ENCODE measurements at regions not wholly inside any gene's neighbourhood (a gene's known extent, or its start where the extent isn't known, plus 50 kb on each side); places are given as distances from the start of the nearest gene placed in this dataset.
"Not testable (repeated sequence)": the region's sequence is repeated elsewhere in the genome, so short reads cannot be mapped to it uniquely, and the experiment has no call there.

GRCh38 chr5:126677121-126677520 is 76.4 kb downstream of the PHAX start:
- H3K4me2 ChIP-seq, result no peak overlapping the region
- TF ChIP-seq Cebpa-rat (IDR thresholded peaks at IDR 0.05), result no peak

DNA sequence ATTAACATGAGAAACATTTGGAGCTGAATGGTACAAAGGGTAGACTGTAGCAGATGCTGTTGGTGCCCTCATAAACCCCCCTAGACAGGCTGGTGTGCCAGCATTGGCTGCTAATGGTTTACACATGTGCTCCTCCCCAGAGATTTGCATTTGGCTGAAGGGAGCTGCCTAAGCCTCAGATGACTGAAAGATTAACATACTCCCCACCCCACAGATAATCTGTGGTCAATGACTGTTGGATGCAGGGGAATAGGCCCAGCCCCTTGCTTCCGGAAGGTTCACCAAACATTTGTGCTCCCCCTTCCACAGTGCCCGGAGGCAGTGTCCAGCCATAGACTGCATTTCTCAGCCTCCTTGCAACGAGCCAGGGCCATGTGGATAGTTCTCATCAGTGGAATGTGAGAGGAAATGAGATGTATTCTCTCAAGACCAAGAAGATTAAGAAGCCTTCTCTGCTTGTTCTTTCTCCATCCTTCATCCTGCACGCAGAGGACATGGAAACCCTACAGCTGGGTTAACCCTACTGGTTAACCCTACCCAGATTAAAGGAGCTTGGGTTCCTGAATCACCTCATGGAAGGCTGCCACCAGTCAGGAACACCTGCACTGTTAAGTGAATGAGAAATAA is 79.6 kb downstream of the PHAX start:
- H3K27ac ChIP-seq, result no peak overlapping the region
- peak overlapping the region; percentile 74 for H3K4me2 ChIP-seq

More at GRCh38 chr5:126677121-126677520, 76.4 kb downstream of the PHAX start:
- no peaks in the 10 kb centered on the region for H3K36me3 ChIP-seq
- no peaks in the 10 kb centered on the region for H3K27me3 ChIP-seq
- H3K9me3 ChIP-seq, result no peaks in the 10 kb centered on the region
- peaks cover 41% of the 10 kb centered on the region for H3K4me1 ChIP-seq
- no peak overlapping the region for H3K4me3 ChIP-seq
- H3K9ac ChIP-seq, result no peak overlapping the region
- no peak overlapping the region; the same call in 1 of the 2 replicates for H3K27ac ChIP-seq
- no peaks in the 10 kb centered on the region for H4K20me1 ChIP-seq

GRCh38 chr5:126681314-126681713 is 80.6 kb downstream of the PHAX start:
- H4K20me1 ChIP-seq, H3K36me3 ChIP-seq, H3K27ac ChIP-seq, H3K4me2 ChIP-seq, H3K9me3 ChIP-seq, H3K27me3 ChIP-seq, H3K9ac ChIP-seq, H3K4me3 ChIP-seq: not testable (repeated sequence)
- peaks cover 74% of the 10 kb centered on the region for H3K4me1 ChIP-seq

More for the DNA sequence above, 79.6 kb downstream of the PHAX start:
- Histone ChIP-seq H4K20me1 (no peaks in the 10 kb centered on the region), H3K9ac (peak overlapping the region; percentile 2; the same call in 1 of the 2 replicates), H3K27me3 (no peaks in the 10 kb centered on the region), H3K9me3 (no peaks in the 10 kb centered on the region), H3K4me1 (peaks cover 66% of the 10 kb centered on the region), H3K4me3 (no peak overlapping the region), H3K36me3 (no peaks in the 10 kb centered on the region)
- no peak for TF ChIP-seq Cebpa-rat (IDR thresholded peaks at IDR 0.05)

DNA sequence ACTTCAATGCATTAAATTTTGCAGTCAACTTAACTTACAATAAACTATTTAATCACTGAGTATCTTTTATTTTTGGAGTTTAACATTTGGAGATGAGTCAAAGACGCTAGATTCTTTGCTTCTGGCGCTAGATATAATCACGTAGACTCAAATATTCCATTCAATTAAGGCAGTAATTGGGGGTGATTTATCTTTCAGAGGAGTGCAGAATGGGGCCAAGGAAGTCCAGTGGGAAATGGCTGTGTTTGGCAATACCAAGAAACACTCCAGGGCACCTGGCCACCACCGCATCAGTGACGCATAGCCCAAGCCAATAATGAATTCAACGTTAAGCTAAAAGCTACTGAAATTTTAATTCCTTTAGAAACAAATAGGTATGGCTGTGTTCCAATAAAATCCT is 81.2 kb downstream of the PHAX start:
- no peak overlapping the region for H3K4me2 ChIP-seq
- no peaks in the 10 kb centered on the region for H4K20me1 ChIP-seq
- H3K36me3 ChIP-seq, result no peaks in the 10 kb centered on the region
- H3K27me3 ChIP-seq, result no peaks in the 10 kb centered on the region
- TF ChIP-seq Cebpa-rat (IDR thresholded peaks at IDR 0.05), result no peak
- no peak overlapping the region for H3K27ac ChIP-seq
- H3K4me3 ChIP-seq, result no peak overlapping the region
- no peaks in the 10 kb centered on the region for H3K9me3 ChIP-seq
- H3K9ac ChIP-seq, result no peak overlapping the region
- peaks cover 77% of the 10 kb centered on the region for H3K4me1 ChIP-seq

GRCh38 chr5:126682856-126683255 is 82.1 kb downstream of the PHAX start:
- no peak for TF ChIP-seq Cebpa-rat (IDR thresholded peaks at IDR 0.05)
- Histone ChIP-seq H3K4me2 (peak overlapping the region; percentile 91; the same call in 1 of the 2 replicates), H3K27ac (peak overlapping the region; percentile 10; the same call in 1 of the 2 replicates), H3K4me1 (peaks cover 86% of the 10 kb centered on the region), H4K20me1 (no peaks in the 10 kb centered on the region), H3K4me3 (no peak overlapping the region), H3K9ac (no peak overlapping the region), H3K27me3 (no peaks in the 10 kb centered on the region), H3K36me3 (no peaks in the 10 kb centered on the region), H3K9me3 (no peaks in the 10 kb centered on the region)

DNA sequence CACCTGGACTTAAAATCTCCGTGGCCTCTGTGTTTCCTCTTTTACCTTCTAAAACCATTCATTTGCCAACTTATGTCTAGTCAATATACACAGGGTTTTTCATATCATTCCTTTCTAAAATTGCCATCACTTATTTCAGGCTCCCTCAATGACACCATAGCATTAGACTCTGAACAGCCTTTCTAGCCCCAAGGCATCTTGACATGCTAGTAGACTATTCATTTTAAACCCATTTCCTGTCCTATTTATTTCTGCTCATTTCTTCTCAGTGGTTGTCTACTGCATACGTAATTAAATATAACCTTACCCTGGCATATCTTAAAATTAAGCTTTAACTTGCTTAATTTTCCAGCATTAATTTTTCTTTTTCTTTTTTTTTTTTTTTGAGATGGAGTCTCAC is 83.2 kb downstream of the PHAX start:
- H3K27me3 ChIP-seq, result no peaks in the 10 kb centered on the region
- no peaks in the 10 kb centered on the region for H4K20me1 ChIP-seq
- H3K4me1 ChIP-seq, result peaks cover 90% of the 10 kb centered on the region
- no peak overlapping the region for H3K4me3 ChIP-seq
- H3K27ac ChIP-seq, result peak overlapping the region; percentile 71; the same call in 1 of the 2 replicates
- H3K9me3 ChIP-seq, result no peaks in the 10 kb centered on the region
- peak overlapping the region; percentile 91 for H3K4me2 ChIP-seq
- no peak for TF ChIP-seq Cebpa-rat (IDR thresholded peaks at IDR 0.05)
- H3K9ac ChIP-seq, result no peak overlapping the region
- no peaks in the 10 kb centered on the region for H3K36me3 ChIP-seq

- Histone ChIP-seq H3K4me2 (peak overlapping the region; percentile 91), H3K9ac (peak overlapping the region; percentile 64; the same call in 1 of the 2 replicates), H3K4me1 (peaks cover 80% of the 10 kb centered on the region), H3K4me3 (peak overlapping the region; percentile 27), H3K27ac (peak overlapping the region; percentile 71)
- not testable (repeated sequence) for H4K20me1 ChIP-seq, H3K9me3 ChIP-seq, H3K27me3 ChIP-seq, H3K36me3 ChIP-seq
Measured at GRCh38 chr5:126684656-126685442, 84.1 kb downstream of the PHAX start.

GRCh38 chr5:126686451-126687126 is 85.8 kb downstream of the PHAX start:
- peaks cover 66% of the 10 kb centered on the region for H3K4me1 ChIP-seq
- no peaks in the 10 kb centered on the region for H4K20me1 ChIP-seq
- H3K4me3 ChIP-seq, result peak overlapping the region; percentile 40
- TF ChIP-seq Cebpa-rat (IDR thresholded peaks at IDR 0.05), result no peak
- peak overlapping the region; percentile 91 for H3K4me2 ChIP-seq
- no peaks in the 10 kb centered on the region for H3K27me3 ChIP-seq
- peak overlapping the region; percentile 81 for H3K27ac ChIP-seq
- no peaks in the 10 kb centered on the region for H3K9me3 ChIP-seq
- peak overlapping the region; percentile 20; the same call in 1 of the 2 replicates for H3K9ac ChIP-seq
- no peaks in the 10 kb centered on the region for H3K36me3 ChIP-seq

DNA sequence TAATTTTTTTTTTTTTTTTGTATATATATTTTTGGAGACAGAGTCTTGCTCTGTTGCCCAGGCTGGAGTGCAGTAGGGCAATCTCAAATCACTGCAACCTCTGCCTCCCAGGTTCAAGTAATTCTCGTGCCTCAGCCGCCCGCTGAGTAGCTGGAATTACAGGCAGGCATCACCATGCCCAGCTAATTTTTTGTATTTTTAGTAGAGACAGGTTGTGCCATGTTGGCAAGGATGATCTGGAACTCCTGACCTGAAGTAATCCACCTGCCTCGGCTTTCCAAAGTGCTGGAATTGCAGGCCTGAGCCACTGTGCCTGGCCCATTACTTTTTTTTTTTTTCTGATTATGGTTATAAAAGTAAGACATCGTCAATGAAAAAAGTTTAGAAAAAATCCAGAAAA is 84.0 kb upstream of the LMNB1 start:
- TF ChIP-seq Cebpa-rat (IDR thresholded peaks at IDR 0.05), result no peak
- H4K20me1 ChIP-seq, result no peaks in the 10 kb centered on the region
- no peak overlapping the region for H3K9ac ChIP-seq
- no peak overlapping the region for H3K4me3 ChIP-seq
- H3K4me2 ChIP-seq, result no peak overlapping the region
- H3K4me1 ChIP-seq, result peaks cover 9% of the 10 kb centered on the region
- H3K36me3 ChIP-seq, result no peaks in the 10 kb centered on the region
- H3K27me3 ChIP-seq, result no peaks in the 10 kb centered on the region
- H3K27ac ChIP-seq, result no peak overlapping the region
- H3K9me3 ChIP-seq, result no peaks in the 10 kb centered on the region

DNA sequence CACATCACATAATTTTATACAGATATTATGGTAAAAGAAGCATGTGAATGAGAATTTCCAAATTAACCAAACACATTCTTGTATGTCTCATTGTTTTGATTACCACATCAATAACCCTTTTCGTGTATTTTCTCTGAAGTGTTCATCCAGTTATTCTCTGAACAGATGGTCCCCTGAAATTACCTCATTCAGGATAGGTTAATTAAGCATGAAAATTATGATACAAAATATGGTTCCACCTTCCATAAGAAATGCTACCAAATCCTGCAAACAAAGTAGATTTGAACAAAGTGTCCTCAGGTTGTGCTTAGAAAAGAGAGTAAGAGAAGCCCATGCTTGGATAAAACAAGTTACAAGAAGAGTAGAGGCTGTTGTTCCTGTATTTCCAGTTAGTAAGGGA is 83.1 kb upstream of the LMNB1 start:
- no peaks in the 10 kb centered on the region for H3K9me3 ChIP-seq
- H3K27ac ChIP-seq, result no peak overlapping the region
- H4K20me1 ChIP-seq, result no peaks in the 10 kb centered on the region
- 0 out of 2 replicates have a peak, but pooled peaks cover 1% of the 10 kb centered on the region for H3K4me1 ChIP-seq
- no peak overlapping the region for H3K9ac ChIP-seq
- no peak overlapping the region for H3K4me3 ChIP-seq
- no peaks in the 10 kb centered on the region for H3K36me3 ChIP-seq
- no peaks in the 10 kb centered on the region for H3K27me3 ChIP-seq
- no peak overlapping the region for H3K4me2 ChIP-seq
- TF ChIP-seq Cebpa-rat (IDR thresholded peaks at IDR 0.05), result no peak
